MM.1S (cell line): ENCODE measurements at regions not wholly inside any gene's neighbourhood (a gene's known extent, or its start where the extent isn't known, plus 50 kb on each side); places are given as distances from the start of the nearest gene placed in this dataset.

Source experiments
- DNase-seq: peaks from one replicate; pipeline ENCODE4 v3.0.0-alpha.2; 2015
- H2AFZ ChIP-seq: fragments of 300-600 bp; sonication (generic); 2 replicates; pipeline ENCODE4 v1.6.0; 2016; ENCODE audit warnings: antibody characterized with exemption, low read length
- H3F3A ChIP-seq: fragments of 300-600 bp; sonication (generic); 2 replicates; pipeline ENCODE4 v1.6.1; 2016; ENCODE audit warnings: mild to moderate bottlenecking, antibody characterized with exemption, low read length, moderate library complexity, mixed read lengths; ENCODE audit not compliant: insufficient read depth
- H3K27ac ChIP-seq: fragments of 300-600 bp; sonication (generic); 2 replicates; pipeline ENCODE4 v1.5.1; 2016; ENCODE audit warnings: mild to moderate bottlenecking, low read length
- H3K27me3 ChIP-seq: fragments of 300-600 bp; sonication (generic); replicated peaks from 2 replicates; pipeline ENCODE4 v1.6.0; 2016; ENCODE audit warnings: low read length; ENCODE audit not compliant: insufficient read depth
- H3K36me3 ChIP-seq: fragments of 300-600 bp; sonication (generic); replicated peaks from 2 replicates; pipeline ENCODE4 v1.6.1; 2016; ENCODE audit warnings: mild to moderate bottlenecking, low read length, mixed read lengths; ENCODE audit not compliant: insufficient read depth
- H3K4me1 ChIP-seq: fragments of 300-600 bp; sonication (generic); 2 replicates; pipeline ENCODE4 v1.6.1; 2016; ENCODE audit warnings: low read length, mixed read lengths
- H3K4me2 ChIP-seq: fragments of 300-600 bp; sonication (generic); 2 replicates; pipeline ENCODE4 v1.6.0; 2016; ENCODE audit warnings: low read depth, low read length
- H3K4me3 ChIP-seq: fragments of 300-600 bp; sonication (generic); 2 replicates; pipeline ENCODE4 v1.5.1; 2016; ENCODE audit warnings: low read length, mixed read lengths
- H3K79me2 ChIP-seq: fragments of 300-600 bp; sonication (generic); 2 replicates; pipeline ENCODE4 v1.6.1; 2016; ENCODE audit warnings: mixed run types, low read length, mixed read lengths
- H3K9ac ChIP-seq: fragments of 300-600 bp; sonication (generic); 2 replicates; pipeline ENCODE4 v1.6.1; 2016; ENCODE audit warnings: low read length, mixed read lengths
- H3K9me2 ChIP-seq: fragments of 300-600 bp; sonication (generic); replicated peaks from 2 replicates; pipeline ENCODE4 v1.6.1; 2016; ENCODE audit warnings: mild to moderate bottlenecking, low read length, mixed read lengths; ENCODE audit not compliant: insufficient read depth
- H3K9me3 ChIP-seq: fragments of 300-600 bp; sonication (generic); replicated peaks from 2 replicates; pipeline ENCODE4 v1.6.1; 2016; ENCODE audit warnings: mild to moderate bottlenecking, low read length, mixed read lengths; ENCODE audit not compliant: insufficient read depth
- H4K20me1 ChIP-seq: fragments of 300-600 bp; sonication (generic); 2 replicates; pipeline ENCODE4 v1.6.1; 2016; ENCODE audit warnings: mild to moderate bottlenecking, low read length, moderate library complexity, mixed read lengths; ENCODE audit not compliant: insufficient read depth
- CTCF ChIP-seq: fragments of 300-600 bp; sonication (generic); IDR thresholded peaks from 2 replicates; pipeline ENCODE4 v1.5.1; 2016; ENCODE audit warnings: antibody characterized with exemption, low read length, mixed read lengths
- EZH2 ChIP-seq: fragments of 300-600 bp; sonication (generic); optimal IDR thresholded peaks from 2 replicates; pipeline ENCODE3; 2017; ENCODE audit warnings: low read depth, mild to moderate bottlenecking, antibody characterized with exemption, low read length, mixed read lengths
- EZH2phosphoT487 ChIP-seq: fragments of 300-600 bp; sonication (generic); IDR thresholded peaks from 2 replicates; pipeline ENCODE4 v1.6.1; 2018; ENCODE audit warnings: antibody characterized with exemption, low read length

GRCh38 chr18:78650926-78651325 lies 328.7 kb upstream of the SALL3 start:
- Histone ChIP-seq H3K79me2 (no peaks in the 10 kb centered on the region), H3K9me2 (no peaks in the 10 kb centered on the region), H4K20me1 (no peaks in the 10 kb centered on the region), H3K36me3 (no peaks in the 10 kb centered on the region), H3K9ac (no peak overlapping the region), H2AFZ (no peak overlapping the region), H3K27me3 (no peaks in the 10 kb centered on the region), H3K4me3 (no peak overlapping the region), H3K27ac (no peak overlapping the region), H3K4me1 (no peaks in the 10 kb centered on the region), H3K9me3 (no peaks in the 10 kb centered on the region), H3K4me2 (no peak overlapping the region), H3F3A (no peaks in the 10 kb centered on the region)
- no peak for TF ChIP-seq EZH2phosphoT487
- TF ChIP-seq EZH2: no peak
- no peak for DNase-seq

- Histone ChIP-seq H3K9me3 (no peaks in the 10 kb centered on the region), H2AFZ (no peak overlapping the region), H3K36me3 (no peaks in the 10 kb centered on the region)
Observed at GRCh38 chr18:78652001-78652545, 327.5 kb upstream of the SALL3 start.

GRCh38 chr18:78655921-78656320 lies 323.7 kb upstream of the SALL3 start:
- no peak overlapping the region for H2AFZ ChIP-seq
- no peaks in the 10 kb centered on the region for H3K36me3 ChIP-seq
- no peak overlapping the region for H3K9ac ChIP-seq
- no peak overlapping the region for H3K4me2 ChIP-seq
- no peaks in the 10 kb centered on the region for H3K79me2 ChIP-seq
- TF ChIP-seq CTCF: no peak
- TF ChIP-seq EZH2: no peak
- TF ChIP-seq EZH2phosphoT487: no peak
- no peak overlapping the region for H3K27ac ChIP-seq
- H3K4me1 ChIP-seq: no peaks in the 10 kb centered on the region
- no peaks in the 10 kb centered on the region for H3F3A ChIP-seq
- H3K4me3 ChIP-seq: no peak overlapping the region
- no peaks in the 10 kb centered on the region for H4K20me1 ChIP-seq
- DNase-seq: no peak
- no peaks in the 10 kb centered on the region for H3K9me3 ChIP-seq
- no peaks in the 10 kb centered on the region for H3K9me2 ChIP-seq
- no peaks in the 10 kb centered on the region for H3K27me3 ChIP-seq

More at GRCh38 chr18:78652001-78652545, 327.5 kb upstream of the SALL3 start:
- H3K79me2 ChIP-seq: no peaks in the 10 kb centered on the region
- H4K20me1 ChIP-seq: no peaks in the 10 kb centered on the region
- H3K9ac ChIP-seq: no peak overlapping the region
- no peaks in the 10 kb centered on the region for H3K4me1 ChIP-seq
- H3K27me3 ChIP-seq: no peaks in the 10 kb centered on the region
- no peak overlapping the region for H3K4me3 ChIP-seq
- no peaks in the 10 kb centered on the region for H3F3A ChIP-seq
- no peak for DNase-seq
- H3K9me2 ChIP-seq: no peaks in the 10 kb centered on the region
- H3K27ac ChIP-seq: no peak overlapping the region
- no peak overlapping the region for H3K4me2 ChIP-seq
- TF ChIP-seq CTCF (no peak), EZH2phosphoT487 (no peak), EZH2 (no peak)

GRCh38 chr18:78656346-78656925 lies 323.2 kb upstream of the SALL3 start:
- no peaks in the 10 kb centered on the region for H3K36me3 ChIP-seq
- no peak overlapping the region for H3K27ac ChIP-seq
- no peak overlapping the region for H3K4me3 ChIP-seq
- H2AFZ ChIP-seq: no peak overlapping the region
- no peaks in the 10 kb centered on the region for H4K20me1 ChIP-seq
- no peak overlapping the region for H3K4me2 ChIP-seq
- H3F3A ChIP-seq: no peaks in the 10 kb centered on the region
- DNase-seq: no peak
- no peak overlapping the region for H3K9ac ChIP-seq
- no peaks in the 10 kb centered on the region for H3K79me2 ChIP-seq
- no peaks in the 10 kb centered on the region for H3K9me3 ChIP-seq
- TF ChIP-seq CTCF (no peak), EZH2phosphoT487 (no peak), EZH2 (no peak)
- H3K4me1 ChIP-seq: no peaks in the 10 kb centered on the region
- no peaks in the 10 kb centered on the region for H3K9me2 ChIP-seq
- no peaks in the 10 kb centered on the region for H3K27me3 ChIP-seq
